Panc1 (cell line): ENCODE measurements at regions not wholly inside any gene's neighbourhood (a gene's known extent, or its start where the extent isn't known, plus 50 kb on each side); places are given as distances from the start of the nearest gene placed in this dataset.

Experiments
- ATAC-seq: fragments of 200-7000 bp; cut with Tn5 transposase; 2 replicates; pipeline ENCODE4 v1.9.1; 2020; ENCODE audit warnings: mild to moderate bottlenecking, moderate library complexity
- BruUV-seq: library from RNA; stranded (reverse); fragments of 400-500 nt; replicated peaks from 2 replicates; lab custom pipeline; 2021; lab: Mats Ljungman, UMichigan
- CTCF ChIA-PET: fragments of 300-600 bp; sonication (Branson Sonifier 250); formaldehyde crosslinking; loops from one replicate; lab custom pipeline; 2022; ENCODE audit warnings: antibody characterized with exemption; lab: Charles Lee
- POLR2A ChIA-PET: fragments of 300-600 bp; sonication (Branson Sonifier 250); formaldehyde crosslinking; loops from one replicate; lab custom pipeline; 2022; ENCODE audit warnings: antibody characterized with exemption; lab: Charles Lee
- DNase-seq: peaks from one replicate; pipeline ENCODE4 v3.0.0-alpha.2; 2010; ENCODE audit warnings: low read depth, low spot score
- H3K27ac ChIP-seq: 2 replicates; pipeline ENCODE4 v1.5.1; 2011; ENCODE audit warnings: mild to moderate bottlenecking, low read length, inconsistent platforms
- H3K27me3 ChIP-seq: fragments of 200-500 bp; sonication (Bioruptor generic); 2 replicates; pipeline ENCODE4 v1.6.0; 2014; ENCODE audit warnings: low read length, inconsistent platforms; ENCODE audit not compliant: control insufficient read depth, insufficient read depth
- H3K36me3 ChIP-seq: fragments of 200-500 bp; sonication (Bioruptor generic); 2 replicates; pipeline ENCODE4 v1.5.1; 2014; ENCODE audit warnings: inconsistent platforms, mild to moderate bottlenecking, low read length, moderate library complexity; ENCODE audit not compliant: control insufficient read depth, insufficient read depth
- H3K4me1 ChIP-seq: 2 replicates; pipeline ENCODE4 v1.5.1; 2011; ENCODE audit warnings: inconsistent platforms, mild to moderate bottlenecking, low read length, moderate library complexity; ENCODE audit not compliant: control insufficient read depth, insufficient read depth
- H3K4me3 ChIP-seq, 2 experiments: 2 replicates each; pipeline ENCODE4 v1.5.1; 2011 to 2012; ENCODE audit warnings: low read depth in 2 of 2, low read length in 2 of 2, mild to moderate bottlenecking in 2 of 2, inconsistent platforms in 1 of 2, moderate library complexity in 1 of 2
- H3K9me3 ChIP-seq: fragments of 200-500 bp; sonication (Bioruptor generic); 2 replicates; pipeline ENCODE4 v1.5.1; 2014; ENCODE audit warnings: low read depth, mild to moderate bottlenecking, inconsistent platforms, low read length, moderate library complexity; ENCODE audit not compliant: control insufficient read depth, insufficient read depth
- POLR2AphosphoS5 ChIP-seq: IDR thresholded peaks from 2 replicates; pipeline ENCODE4 v1.6.1; 2012; ENCODE audit warnings: mild to moderate bottlenecking, low read depth, low read length, moderate library complexity
- REST ChIP-seq, 2 experiments: IDR thresholded peaks; 2 replicates each; pipeline ENCODE4 v1.6.1; 2011 to 2012; ENCODE audit warnings: low read depth in 2 of 2, control low read depth in 1 of 2, low read length in 1 of 2, mild to moderate bottlenecking in 1 of 2, moderate library complexity in 1 of 2; ENCODE audit not compliant: insufficient read depth in 1 of 2
- SIN3A ChIP-seq: IDR thresholded peaks from 2 replicates; pipeline ENCODE4 v1.6.1; 2012; ENCODE audit warnings: low read depth, mild to moderate bottlenecking, low read length, moderate library complexity, borderline replicate concordance; ENCODE audit not compliant: insufficient read depth
- TCF7L2 ChIP-seq: IDR thresholded peaks from 2 replicates; pipeline ENCODE4 v1.6.1; 2011; ENCODE audit warnings: mild to moderate bottlenecking, low read depth, low read length, inconsistent platforms
- in situ Hi-C: cut with HindIII; loops from 2 replicates; pipeline ENCODE4 v1.10.0; 2016; ENCODE audit warnings: low sequenced_read_pairs, low pct_unique_long_range_greater_than_20kb
- intact Hi-C: fragments of 100-400 bp; cut with micrococcal nuclease; formaldehyde crosslinking; loops from one replicate; pipeline ENCODE4 v1.10.0; 2022; ENCODE audit not compliant: unreplicated experiment
- TF ChIP-seq, protein P1 (sequence below): fragments of 450-650 bp; IDR thresholded peaks from 2 replicates; pipeline ENCODE4 v1.5.1; 2017; ENCODE audit warnings: mild to moderate bottlenecking

- intact Hi-C loops (no loop called here), in situ Hi-C loops (no loop called here)
- Histone ChIP-seq H3K4me1 (no peaks in the 10 kb centered on the region), H3K27ac (no peak overlapping the region), H3K27me3 (no peaks in the 10 kb centered on the region), H3K4me3 (no peak overlapping the region), H3K36me3 (no peaks in the 10 kb centered on the region), H3K9me3 (no peaks in the 10 kb centered on the region)
- ATAC-seq (no peak), DNase-seq (no peak)
- TF ChIP-seq SIN3A (no peak), TCF7L2 (no peak), POLR2AphosphoS5 (no peak), REST (IDR thresholded peaks at IDR 0.05; ENCODE audit: insufficient read depth in 1 of 2, low read depth in 2 of 2, low read length in 1 of 2) (no peak)
- TF ChIP-seq, protein P1, sequence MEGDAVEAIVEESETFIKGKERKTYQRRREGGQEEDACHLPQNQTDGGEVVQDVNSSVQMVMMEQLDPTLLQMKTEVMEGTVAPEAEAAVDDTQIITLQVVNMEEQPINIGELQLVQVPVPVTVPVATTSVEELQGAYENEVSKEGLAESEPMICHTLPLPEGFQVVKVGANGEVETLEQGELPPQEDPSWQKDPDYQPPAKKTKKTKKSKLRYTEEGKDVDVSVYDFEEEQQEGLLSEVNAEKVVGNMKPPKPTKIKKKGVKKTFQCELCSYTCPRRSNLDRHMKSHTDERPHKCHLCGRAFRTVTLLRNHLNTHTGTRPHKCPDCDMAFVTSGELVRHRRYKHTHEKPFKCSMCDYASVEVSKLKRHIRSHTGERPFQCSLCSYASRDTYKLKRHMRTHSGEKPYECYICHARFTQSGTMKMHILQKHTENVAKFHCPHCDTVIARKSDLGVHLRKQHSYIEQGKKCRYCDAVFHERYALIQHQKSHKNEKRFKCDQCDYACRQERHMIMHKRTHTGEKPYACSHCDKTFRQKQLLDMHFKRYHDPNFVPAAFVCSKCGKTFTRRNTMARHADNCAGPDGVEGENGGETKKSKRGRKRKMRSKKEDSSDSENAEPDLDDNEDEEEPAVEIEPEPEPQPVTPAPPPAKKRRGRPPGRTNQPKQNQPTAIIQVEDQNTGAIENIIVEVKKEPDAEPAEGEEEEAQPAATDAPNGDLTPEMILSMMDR, result no peak
- POLR2A ChIA-PET, result no interaction called here
- CTCF ChIA-PET, result no interaction called here
- BruUV-seq, result no TSS peak
Measured at GRCh38 chr3:68067314-68067713, 412.9 kb upstream of the SUCLG2 start.

- H3K27me3 ChIP-seq, result no peaks in the 10 kb centered on the region
- H3K27ac ChIP-seq, result no peak overlapping the region
- POLR2A ChIA-PET, result no interaction called here
- no peak overlapping the region for H3K4me3 ChIP-seq
- no peak for TF ChIP-seq TCF7L2
- H3K4me1 ChIP-seq, result no peaks in the 10 kb centered on the region
- no TSS peak for BruUV-seq
- in situ Hi-C loops, result no loop called here
- CTCF ChIA-PET, result no interaction called here
- no peaks in the 10 kb centered on the region for H3K36me3 ChIP-seq
- DNase-seq, result no peak
- intact Hi-C loops, result no loop called here
- no peak for ATAC-seq
- no peaks in the 10 kb centered on the region for H3K9me3 ChIP-seq
Measured at GRCh38 chr3:68062926-68063325, 408.5 kb upstream of the SUCLG2 start.

DNA sequence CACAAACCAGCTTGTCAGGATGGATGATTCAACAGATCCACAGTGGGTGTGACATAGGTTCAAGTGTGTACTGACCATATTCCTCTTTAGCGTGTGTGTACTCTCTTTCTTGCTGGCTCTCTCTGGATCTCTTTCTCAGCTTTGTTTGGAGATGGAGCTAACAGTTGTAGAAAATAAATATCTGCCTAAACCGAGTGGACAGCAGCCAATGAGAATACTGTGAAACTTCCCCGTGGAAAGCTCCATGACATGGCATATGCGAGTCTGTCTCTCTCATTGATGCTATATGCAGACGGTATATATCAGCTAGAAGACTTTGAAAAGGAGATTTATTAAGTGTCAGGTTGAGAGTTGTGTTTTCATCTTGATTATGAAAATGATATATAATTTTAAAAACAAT lies 406.5 kb upstream of the SUCLG2 start:
- TF ChIP-seq REST (IDR thresholded peaks at IDR 0.05; ENCODE audit: insufficient read depth in 1 of 2, low read depth in 2 of 2, low read length in 1 of 2) (no peak), TCF7L2 (no peak), POLR2AphosphoS5 (no peak), SIN3A (no peak)
- TF ChIP-seq, protein P1, result no peak
- Histone ChIP-seq H3K4me3 (no peak overlapping the region), H3K36me3 (no peaks in the 10 kb centered on the region), H3K27me3 (no peaks in the 10 kb centered on the region), H3K9me3 (no peaks in the 10 kb centered on the region), H3K27ac (no peak overlapping the region), H3K4me1 (no peaks in the 10 kb centered on the region)
- ATAC-seq (no peak), DNase-seq (no peak)
- POLR2A ChIA-PET, result no interaction called here
- CTCF ChIA-PET, result no interaction called here
- no TSS peak for BruUV-seq
- in situ Hi-C loops (no loop called here), intact Hi-C loops (no loop called here)
